Activated naive CD4-positive, alpha-beta T cell treated with Interleukin-2 at 50 U/mL for 16 hours (primary cell): ENCODE measurements at regions not wholly inside any gene's neighbourhood (a gene's known extent, or its start where the extent isn't known, plus 50 kb on each side); places are given as distances from the start of the nearest gene placed in this dataset.

Source experiments
- DNase-seq: peaks from one replicate; pipeline ENCODE4 v3.0.0-alpha.2; 2020

DNA sequence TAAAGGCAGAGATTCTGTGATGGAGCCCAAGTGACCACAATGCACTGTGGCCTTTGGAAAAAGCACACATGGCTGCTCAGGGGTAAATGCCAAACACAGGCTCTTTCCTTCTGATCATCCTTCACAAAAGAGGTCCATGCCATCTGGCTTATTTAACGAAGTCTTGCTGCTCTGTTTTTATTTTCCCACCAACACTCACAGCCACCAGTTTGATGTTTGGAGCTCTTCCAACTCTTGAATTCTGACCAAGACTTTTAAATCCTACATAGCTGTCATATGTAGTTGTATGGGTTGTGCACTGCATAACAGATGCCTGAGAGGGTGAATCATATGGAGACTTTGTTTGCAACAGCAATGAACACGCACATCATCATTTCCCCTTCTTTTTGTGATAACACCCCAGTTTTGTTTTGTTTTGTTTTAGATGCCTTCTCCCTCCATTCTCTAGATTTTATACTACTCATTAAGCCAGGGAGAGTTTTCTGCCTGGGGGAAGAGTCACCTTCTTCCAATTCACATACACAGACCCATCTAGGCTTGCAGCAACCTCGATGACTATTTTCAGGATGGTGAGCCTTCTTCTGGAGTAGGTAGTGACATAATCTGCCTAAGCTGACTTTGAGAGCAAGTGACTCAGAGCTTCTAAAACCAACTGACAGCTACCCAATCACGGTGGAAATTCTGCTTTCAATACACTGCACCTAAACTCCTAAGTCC lies 145.2 kb upstream of the WSCD2 start:
- DNase-seq: no peak

DNA sequence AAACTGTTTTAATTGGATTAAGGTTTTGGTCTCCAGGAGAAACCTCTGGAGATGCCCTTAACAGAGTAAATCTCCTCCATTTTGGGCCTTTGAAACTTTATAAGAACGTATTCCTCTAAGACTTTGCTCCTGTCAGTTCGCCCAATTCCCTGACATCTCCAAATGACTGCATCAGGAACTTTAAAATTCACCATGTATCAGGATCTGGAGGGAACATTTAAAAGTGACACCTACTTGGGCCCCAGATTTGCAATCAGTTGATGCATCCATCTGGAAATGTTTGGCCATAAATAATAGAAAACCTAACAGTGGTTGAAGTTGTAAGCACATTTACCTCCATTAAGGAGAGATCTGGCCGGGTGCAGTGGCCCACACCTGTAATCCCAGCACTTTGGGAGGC lies 144.1 kb upstream of the WSCD2 start:
- DNase-seq: no peak

DNA sequence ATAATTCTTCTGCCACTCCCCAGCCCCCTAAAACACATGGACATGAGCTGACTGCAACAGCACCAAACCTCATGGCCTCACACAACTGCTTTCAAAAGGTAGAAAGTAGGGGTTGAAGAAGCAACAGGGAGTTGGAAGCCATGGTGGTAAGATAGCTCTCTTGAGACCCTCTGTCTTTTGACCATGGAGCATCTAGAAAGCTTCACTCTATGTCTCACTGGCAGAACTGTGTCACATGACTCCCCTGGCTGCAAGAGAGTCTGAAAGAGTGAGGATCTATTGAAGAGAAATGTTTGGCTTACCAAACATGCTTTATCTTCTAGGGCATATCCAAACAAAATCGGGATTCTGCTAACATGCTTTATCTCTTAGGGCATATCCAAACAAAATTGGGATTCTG lies 142.9 kb upstream of the WSCD2 start:
- DNase-seq: no peak

DNA sequence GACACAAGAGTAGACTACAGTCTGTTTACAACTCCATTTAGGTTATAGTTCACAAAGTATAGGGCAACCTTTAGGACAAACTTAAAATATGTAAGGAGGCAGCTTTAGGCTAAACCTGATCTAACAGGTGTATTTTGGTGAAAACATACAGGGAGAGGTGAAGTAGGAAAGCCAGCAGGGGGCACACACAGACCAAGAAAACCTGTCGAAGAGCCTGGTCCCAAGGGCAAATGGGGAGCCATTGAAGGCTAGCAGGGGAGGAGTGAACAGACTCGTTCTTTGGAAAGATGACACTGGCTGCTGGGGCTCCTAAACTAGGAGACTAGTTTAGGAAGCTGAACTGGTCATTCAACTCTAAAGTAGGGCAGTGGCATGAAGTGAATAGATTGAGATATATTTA lies 138.8 kb upstream of the WSCD2 start:
- DNase-seq: peak; percentile 41

DNA sequence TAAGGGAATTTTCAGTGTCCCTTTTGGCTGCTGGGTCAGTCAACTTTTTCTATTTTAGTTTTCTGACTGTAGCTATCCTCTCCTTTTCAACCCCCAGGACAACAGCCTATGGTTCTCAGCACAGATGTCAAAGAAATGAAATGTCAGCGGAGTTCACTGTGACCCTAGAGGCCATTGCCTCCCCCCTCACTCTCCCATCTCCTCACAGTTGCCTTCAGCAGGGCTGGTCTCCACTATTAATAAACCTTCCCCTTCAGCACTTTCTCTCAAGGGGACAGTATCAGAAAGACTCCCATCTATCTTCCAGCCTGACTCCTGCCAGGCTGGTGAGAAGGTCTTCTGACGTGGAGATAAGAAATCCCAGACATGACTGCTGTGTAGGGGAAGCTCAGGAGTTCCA lies 137.1 kb upstream of the WSCD2 start:
- no peak for DNase-seq

DNA sequence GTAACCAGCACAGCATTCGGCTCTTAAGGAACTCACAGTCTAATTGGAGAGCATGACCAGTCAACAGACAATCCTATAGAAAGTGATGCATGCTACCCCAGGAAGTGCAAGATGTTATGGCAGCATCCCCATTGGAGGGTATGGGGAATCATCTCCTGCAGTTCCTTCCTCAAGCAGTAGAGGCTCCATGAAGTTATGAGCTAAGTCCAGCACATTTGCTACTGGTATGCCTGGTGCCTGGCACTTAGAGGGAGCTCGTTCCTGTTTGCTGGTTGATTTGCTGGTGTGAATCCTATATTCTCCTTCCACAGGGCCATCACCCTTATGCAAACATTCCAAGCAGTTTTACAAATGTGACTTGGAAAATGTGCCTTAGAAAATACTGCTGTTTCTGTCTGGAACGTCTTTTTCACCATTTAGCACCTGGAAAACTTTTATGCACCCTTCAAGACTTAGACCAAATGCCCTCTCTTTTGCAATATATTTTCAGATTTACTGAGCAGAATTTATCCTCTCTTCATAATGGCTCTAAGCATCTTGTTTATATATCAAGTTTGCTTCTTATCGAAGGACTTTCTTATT lies 136.1 kb upstream of the WSCD2 start:
- no peak for DNase-seq

DNA sequence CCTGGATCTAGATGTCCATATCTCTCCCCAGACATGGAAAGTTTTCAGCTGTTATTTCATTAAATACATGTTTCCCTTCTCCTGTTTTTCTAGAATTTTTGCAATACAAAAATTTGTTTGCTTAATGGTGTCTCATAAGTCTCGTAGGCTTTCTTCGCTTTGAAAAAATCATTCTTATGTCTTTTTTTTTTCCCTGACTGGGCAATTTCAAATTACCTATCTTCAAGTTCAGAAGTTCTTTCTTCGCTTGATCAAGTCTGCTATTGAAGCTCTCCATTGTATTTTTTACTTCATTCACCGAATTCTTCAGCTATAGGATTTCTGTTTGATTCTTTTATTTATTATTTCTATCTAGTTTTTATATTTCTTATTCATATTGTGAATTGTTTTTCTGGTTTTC lies 130.2 kb upstream of the WSCD2 start:
- DNase-seq: no peak

DNA sequence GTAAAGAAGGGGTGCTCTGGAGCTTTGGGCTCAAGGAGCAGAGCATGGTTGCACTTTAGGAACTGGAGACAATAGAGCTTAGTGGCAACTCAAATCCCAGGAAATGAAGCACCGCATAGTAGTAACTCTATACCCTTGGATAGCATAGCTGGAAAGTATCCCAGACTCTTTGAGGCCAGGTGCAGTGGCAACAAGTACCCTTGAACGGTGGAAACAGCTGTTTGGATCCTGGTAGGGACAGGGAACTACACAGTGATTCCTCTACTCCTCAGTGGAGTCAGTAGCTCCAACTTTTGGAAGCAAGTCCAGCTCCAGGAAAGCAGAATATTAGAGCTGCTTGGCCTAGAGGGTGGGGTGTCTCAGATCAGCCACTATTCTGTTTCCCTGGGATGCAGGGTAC lies 129.0 kb upstream of the WSCD2 start:
- DNase-seq: no peak

DNA sequence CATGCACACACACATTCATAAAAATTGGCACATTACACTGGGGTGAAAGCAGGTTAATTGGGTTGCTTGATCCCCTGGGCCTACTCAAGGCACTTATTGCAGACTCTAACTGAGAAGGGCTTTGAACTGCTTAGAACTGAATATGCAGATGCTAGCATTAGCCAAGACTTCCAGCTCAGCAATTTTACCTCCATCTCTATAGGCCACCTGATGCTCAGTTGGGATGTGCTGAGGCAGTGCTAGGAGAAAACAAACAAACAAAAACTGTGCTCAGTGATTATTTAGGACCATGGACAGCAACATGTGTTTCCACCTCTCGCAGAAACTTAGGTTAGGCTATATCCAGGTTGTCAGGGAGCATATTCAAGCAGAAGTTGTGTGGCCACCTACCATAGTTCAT lies 124.8 kb upstream of the WSCD2 start:
- no peak for DNase-seq

DNA sequence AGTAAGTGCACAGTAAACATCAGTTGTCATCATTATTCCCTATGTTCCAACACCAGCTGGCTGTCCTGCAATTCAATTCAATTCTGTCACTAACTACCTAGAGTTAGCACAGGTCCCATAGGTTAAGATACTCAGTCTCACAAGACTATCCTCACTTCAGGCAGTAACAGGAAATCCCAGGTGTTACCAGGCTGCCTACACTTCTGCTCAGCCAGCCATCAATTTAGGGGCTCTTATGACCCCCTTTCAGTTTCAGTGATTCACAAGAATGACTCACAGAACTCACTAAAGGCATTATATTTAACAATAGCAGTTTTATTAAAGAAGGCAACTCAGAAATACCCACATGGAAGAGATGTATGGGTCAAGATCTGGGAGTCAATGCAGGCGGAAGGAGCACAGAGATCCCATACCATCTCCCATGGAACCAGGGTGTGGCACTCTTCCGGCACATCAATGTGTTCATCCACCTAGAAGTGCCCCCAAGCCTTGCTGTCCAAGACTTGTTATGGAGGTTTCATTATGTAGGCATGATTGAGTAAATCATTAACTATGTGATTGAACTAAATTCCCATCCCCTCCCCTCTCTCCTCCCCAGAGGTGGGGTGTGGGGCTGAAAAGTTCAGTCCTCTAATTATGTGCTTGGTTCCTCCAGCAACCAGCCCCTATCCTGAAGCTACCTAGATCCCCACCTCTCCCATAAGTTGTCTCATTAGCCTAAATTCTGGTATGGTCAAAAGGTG lies 120.8 kb upstream of the WSCD2 start:
- DNase-seq: no peak

DNA sequence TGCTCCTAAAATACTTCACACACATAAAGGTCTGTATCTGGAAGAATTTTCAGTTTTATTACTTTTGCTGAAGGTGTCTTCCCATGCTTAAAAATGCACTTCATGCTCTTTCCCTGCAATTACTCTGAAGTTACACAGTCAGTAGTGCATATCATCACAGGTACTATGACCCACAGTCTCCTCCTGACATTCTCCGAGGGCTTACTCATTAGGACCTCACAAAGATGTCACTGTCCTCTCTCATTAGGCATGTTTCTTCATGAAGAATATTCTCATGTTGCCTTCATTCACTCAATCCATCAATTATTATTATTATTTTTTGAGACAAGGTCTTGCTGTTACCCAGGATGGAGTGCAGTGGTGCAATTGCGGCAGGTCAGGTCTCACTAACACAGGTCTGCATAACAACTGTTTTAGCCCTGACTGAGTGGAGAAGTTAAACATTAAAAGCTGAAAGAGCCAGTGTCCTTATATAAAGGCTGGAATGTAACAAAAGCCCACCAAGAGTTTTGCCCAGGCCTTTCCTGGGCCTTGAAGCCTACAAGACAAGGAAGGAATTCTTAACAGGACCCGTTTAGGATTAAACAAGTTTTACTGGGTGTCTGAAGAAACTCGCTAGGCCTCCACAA lies 119.5 kb upstream of the WSCD2 start:
- DNase-seq: no peak

DNA sequence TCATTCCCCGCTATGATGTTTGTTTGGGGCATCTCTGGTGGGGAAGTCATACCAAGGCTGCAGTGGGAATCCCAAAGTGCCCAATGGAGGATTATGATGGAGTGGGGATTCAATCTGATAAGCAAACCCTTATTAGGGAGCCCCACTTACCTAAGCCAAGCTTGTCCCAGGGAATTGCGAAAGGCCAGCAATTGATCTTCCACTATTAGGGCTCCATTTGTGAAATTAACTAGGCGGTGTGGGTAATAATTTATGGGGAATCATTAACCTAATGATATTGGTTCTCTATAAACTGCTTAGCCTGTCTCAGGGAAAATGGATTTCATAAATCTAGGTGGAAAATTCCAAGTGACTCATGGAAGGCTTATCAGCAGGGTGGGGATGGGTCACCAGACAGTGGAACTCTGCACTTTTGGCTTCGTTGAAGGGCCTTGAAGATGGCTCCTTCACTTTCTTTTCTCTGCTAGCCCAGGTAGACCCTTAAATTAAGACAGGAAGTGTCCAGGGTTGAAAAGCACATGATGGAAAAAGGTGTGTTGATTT lies 113.0 kb upstream of the WSCD2 start:
- DNase-seq: no peak

DNA sequence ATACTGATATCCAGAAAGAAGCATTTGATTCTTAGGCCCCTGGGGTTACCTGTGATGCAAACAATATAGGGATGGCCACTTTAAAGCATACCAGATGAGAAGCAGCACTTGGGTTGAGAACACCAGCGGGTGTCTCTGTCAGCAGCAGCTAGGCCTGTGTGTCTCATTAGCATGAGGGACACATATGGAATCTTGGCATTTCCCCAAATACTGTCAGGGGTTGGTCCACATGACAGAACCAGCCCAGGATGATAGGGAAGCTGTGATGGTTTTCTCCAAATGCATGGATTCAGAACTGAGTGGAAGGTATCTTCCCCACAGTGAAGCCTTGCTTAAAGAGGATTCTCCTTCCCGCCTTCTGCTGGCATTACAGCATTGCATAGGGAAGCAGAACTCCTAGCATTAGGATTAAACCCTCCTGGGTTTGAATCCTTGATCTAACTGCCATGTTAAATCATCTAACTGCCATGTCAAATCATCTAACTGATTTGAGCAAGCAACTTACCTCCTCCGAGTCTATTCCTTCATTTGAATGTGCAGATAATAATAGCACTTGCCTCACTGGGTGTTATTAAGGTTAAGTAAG lies 111.5 kb upstream of the WSCD2 start:
- no peak for DNase-seq

DNA sequence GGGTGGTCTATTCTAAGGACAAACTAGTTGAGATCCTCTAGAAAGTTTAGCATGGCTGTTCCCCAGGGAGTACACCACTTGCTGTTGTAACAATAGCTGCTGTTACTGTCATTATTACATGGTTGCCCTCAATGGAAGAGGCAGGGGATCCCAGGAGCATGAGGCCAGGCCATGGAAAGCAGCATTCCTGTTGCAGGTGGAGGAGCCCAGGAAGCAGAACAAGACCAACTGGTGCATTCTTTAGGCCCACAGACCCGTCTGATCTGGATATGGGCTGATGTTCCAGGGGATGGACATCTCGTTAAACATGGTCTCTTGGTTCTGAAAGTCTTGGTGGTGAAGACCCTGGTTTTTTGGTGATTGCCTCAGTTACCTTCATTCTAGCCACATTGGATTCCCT lies 109.2 kb upstream of the WSCD2 start:
- no peak for DNase-seq

DNA sequence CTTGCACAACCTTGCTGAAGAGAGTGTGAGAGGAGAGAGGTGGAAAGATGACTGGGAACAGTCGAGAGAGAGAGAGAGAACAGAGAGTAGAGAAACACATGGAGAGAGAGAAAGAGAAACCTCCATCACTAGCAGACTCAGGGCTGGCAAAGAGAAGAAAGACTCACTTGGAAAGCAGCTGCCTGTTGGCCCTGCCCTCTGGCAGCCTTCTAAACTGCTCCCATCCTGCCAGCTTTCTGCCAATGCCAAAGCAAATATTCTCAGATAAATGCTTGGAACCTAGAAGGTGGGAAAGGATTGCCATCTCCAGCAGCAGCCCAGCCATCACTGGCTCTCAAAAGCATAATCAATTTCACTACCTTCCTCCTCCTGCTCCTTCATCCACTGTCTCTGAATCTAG lies 107.9 kb upstream of the WSCD2 start:
- no peak for DNase-seq

DNA sequence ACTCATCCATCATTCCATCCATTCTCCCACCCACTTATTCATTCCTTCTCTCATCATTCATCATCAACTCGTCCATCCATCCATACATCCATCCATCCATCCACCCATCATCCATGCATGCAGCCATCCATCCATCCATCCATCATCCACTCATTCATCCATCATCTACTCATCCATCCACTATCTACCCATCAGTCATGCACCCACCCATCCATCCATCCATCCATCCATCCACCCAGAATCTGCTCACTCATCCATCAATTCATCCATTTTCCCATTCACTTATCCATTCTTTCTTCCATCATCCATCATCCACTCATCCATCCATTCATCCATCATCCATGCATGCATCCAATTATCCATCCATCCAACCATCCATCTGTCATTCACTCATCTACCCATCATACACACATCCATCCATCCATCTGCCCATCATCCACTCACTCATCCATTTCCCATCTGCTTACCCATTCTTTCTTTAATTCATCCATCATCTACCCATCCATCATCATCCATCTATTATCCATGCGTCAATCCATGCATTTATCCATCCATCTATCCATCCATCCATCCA lies 107.1 kb upstream of the WSCD2 start:
- DNase-seq: no peak

DNA sequence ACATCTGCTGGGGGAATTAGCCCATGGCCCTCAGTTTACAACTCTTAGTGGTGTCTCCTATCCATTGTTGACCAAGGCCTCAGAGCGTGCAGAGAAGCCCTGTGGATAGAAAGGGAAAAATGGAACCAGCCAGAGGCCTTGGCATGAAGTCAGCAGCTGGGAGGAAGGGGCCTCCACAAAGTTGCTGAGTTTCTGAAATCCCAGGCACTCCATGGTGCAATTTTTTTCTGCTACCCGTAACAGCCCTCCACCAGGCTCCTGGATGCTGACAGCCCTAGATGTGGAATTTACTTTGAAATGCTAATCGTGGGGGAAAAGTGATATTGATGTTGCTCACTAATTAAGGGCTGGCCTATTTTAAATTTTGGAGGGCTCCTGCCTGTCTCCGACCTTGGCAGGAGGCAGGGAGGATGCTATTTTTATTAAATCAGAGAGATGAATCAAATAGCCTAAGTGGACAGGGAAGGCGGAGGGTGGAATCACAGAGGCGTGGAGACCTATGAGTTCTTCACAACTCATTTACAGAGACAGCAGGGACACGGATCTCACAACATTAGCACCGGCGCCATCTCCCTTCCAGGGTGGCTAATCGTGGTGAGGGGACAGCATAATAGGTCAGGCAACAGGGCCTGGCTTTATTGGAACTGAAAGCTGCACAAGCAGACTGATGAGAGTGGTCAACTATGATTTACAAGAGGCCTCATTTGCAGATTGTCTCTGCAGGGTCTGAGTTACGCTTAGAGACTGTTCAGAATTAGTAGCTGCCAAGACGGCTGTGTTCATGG lies 99.8 kb upstream of the WSCD2 start:
- DNase-seq: no peak

DNA sequence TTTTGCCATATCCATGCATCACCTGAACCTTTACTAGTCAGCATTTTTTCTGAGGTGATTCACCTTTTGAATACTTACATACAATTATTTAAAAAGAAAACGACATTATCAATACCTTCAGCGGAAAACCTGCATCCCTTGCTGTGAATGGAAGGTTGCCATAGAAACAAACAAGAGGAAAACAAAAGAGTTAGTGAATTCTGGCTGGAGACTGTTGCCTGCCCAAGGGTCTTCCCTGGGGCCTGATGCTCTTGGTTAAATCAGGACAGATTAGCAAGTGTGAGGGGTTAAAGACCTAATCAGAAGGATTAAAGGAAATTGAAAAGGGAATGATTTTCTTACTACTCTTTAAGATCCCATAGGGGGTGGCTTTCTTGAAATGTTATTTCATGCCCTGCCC lies 96.0 kb upstream of the WSCD2 start:
- no peak for DNase-seq

DNA sequence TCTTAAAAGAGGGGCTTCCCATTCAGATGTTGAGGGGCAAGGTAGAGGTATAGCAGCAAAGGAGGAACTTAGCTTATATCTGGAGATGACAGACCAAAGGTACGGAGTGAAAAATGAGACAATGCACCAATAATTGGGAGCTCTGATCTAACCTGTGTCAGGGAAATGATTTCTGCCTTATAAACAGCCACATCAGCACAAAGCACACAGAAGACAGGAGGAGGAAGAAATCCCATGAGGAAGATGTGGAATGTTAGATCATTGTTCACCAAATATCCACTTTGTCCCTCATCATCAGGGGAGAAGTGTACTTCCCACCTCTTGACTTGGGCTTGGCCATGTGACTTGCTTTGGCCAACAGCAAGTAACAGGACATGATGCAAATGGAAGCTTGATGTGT lies 93.7 kb upstream of the WSCD2 start:
- no peak for DNase-seq

DNA sequence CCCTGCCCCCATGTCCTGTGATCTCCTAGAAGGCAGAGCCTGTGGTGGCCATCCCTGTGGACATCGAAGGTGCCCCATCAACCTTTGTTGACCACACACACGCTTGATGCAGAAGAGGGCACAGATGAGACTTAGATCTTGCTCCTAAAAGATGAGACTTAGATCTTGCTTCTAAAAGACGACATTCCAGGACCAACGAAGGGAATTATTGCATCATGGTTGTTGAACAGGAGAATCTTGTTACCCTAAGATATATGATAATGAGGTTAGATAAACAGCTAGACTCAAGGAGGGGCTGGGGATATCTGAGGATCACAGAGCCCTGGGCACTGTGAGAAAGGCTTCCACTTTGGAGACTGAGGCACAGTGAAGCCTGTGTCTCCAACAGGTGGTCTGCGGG lies 91.1 kb upstream of the WSCD2 start:
- no peak for DNase-seq

DNA sequence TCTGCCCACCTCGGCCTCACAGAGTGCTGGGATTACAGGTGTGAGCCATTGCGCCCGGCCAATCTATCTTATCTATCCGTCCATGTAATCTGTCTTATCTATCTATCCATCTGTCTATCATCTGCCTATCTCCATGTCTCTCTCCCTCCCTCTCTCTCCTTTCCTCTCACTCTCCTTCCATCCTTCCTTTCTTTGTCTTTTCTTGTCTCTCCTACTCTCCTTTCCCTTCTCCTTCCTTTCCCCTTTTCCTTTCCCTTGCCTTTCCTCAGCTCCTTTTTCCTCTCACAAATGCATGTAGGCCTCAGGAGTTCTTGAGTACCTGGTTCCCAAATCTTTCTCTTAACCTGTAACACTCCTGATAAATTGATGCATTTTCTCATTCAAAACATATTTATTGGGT lies 89.3 kb upstream of the WSCD2 start:
- no peak for DNase-seq

DNA sequence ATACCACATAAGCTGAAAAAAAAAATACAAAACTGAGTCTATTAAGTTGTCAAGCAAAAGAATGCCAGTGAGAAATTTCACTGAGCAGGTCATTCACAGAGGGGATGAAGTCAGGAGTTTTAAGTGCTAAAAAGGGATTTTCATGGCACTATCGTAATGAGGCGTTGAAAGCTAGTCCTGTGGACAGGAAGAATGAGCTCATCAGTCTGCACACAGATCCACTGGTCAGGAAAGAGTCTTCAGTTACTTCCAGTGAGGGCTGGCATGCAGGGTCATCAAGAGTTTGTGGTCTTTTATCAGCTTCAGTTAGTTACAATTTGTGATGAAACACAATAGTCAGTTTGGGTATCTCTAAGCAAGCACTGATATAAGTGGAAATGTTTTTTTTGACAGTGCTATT lies 88.1 kb upstream of the WSCD2 start:
- DNase-seq: no peak
